Bone marrow (tissue), 2 donors: ENCODE measurements at regions not wholly inside any gene's neighbourhood (a gene's known extent, or its start where the extent isn't known, plus 50 kb on each side); places are given as distances from the start of the nearest gene placed in this dataset.
"Not testable (repeated sequence)": the region's sequence is repeated elsewhere in the genome, so short reads cannot be mapped to it uniquely, and the experiment has no call there.

ENCODE experiments used
- DNase-seq, 2 donors: peaks; one replicate each; lab custom pipeline; 2025; lab: John Stamatoyannopoulos, UW

DNA sequence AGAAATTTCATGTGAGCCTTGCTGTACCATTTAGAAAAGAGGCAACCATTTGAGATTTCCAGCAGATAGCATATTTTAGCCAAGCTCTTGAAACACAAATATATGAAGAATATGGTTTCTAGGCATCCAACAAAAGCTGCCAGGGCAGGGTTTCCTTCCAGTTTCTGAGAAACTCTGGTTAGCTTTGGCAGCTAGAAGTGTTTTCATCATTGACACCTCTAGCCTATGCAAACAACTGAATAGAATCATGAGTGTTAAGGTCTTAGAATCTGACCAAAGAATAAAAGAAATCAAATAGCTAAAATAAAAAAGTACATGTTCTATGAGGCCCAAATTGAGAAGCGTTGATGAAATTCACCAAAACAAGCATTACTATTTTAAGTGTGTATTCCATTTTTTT, 188.1 kb downstream of the TMEM167A start:
- no peak for DNase-seq

GRCh38 chr5:82886911-82887310, 190.3 kb downstream of the TMEM167A start:
- no peak for DNase-seq

GRCh38 chr5:82885627-82886389, 191.4 kb downstream of the TMEM167A start:
- no peak for DNase-seq

DNA sequence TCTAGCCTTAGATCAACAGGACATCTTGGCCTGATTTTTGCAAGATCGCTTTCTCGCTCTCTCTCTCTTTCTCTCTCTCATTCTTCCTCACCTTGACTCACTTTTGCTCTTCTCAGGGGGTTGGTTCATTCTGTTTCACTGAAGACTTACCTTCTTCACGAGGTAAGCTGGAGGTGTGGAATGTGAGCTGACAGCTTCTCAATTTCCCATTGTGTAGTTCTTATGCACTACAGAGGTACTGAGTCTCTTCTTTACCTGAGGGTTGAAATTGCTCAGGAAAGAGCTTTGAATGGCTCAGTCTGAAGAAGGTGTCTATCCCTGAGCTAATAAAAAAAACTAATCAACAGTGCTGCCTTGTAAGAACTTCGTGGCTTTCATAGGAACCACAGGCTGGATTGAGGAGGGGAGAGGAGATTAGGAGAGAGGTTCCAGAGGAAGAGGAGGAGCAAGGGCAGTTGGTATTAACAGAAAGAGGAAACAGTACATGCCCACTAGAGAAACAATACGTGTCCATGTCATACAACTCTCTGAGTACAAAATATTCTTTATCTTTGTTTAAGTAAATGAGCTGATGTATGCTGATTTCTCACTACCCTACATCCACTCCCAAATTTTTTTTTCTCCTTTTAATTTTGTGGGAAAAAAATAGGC, 192.2 kb downstream of the TMEM167A start:
- no peak for DNase-seq

GRCh38 chr5:82882316-82882715, 194.9 kb downstream of the TMEM167A start:
- DNase-seq, result no peak

- DNase-seq, result no peak
Measured at GRCh38 chr5:82881571-82882174, 195.5 kb downstream of the TMEM167A start.

DNA sequence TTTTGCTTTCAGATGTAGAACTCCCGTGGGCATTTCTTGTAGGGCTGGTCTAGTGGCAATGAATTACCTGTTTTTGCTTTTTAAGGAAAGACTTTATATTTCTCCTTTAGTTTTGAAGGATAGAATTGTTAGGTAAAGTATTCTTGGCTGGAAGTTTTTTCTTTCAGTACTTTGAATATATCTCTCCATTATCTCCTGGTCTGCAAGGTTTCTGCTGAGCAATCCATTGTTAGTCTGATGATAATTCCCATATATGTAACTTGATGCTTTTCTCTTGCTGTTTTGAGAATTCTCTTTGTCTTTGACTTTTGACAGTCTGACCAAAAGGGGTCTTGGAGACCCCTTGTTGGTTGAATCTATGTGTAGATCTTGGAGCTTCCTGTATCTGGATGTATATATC, 198.1 kb downstream of the TMEM167A start:
- no peak for DNase-seq

- DNase-seq, result no peak
Measured at GRCh38 chr5:82873452-82873851, 203.7 kb downstream of the TMEM167A start.

- DNase-seq, result not testable (repeated sequence)
Measured at GRCh38 chr5:82872321-82873288, 204.6 kb downstream of the TMEM167A start.

- DNase-seq, result no peak
Measured at GRCh38 chr5:82865625-82866024, 211.6 kb downstream of the TMEM167A start.

DNA sequence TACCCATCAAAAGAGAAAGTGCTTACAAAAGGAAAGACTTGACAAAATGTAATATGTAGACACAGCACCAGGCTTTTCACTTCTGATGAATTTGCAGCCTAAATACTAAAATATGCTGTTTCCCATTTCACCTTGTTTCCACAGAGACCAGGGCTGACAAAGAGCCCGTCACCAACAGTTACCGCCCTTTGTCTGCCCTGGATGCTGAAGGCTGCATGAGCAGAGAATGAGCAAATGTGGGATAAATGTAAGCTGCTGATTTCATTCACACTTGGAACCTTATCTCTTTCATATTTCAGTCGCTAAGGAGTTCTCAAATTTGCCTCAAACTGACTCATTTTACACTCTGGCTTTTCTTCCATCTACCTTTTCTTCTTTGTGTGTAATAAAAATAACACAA, 213.9 kb downstream of the TMEM167A start:
- DNase-seq, result no peak

- no peak for DNase-seq
Measured at GRCh38 chr5:82862711-82863110, 214.5 kb downstream of the TMEM167A start.

DNA sequence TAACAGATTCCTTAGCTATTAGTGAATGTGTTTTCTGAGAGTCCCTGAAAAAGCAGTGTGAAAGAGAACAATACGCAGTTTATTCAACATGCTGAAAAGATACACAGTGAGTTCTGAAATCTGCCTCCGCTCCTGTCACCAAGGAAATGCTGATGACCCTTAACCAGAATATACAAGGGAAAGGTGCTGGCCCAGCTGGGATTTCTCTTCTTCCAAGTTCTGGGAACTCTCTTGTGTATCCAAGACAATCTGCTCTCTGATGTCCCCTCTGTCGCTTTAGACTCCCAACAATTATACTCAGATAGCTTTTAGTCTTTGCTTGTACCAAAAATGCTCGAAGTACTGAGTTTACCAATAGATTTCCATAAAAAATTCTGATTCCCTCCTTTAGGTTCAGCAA, 214.9 kb downstream of the TMEM167A start:
- no peak for DNase-seq

- no peak for DNase-seq
Measured at GRCh38 chr5:82861701-82862100, 215.5 kb downstream of the TMEM167A start.

DNA sequence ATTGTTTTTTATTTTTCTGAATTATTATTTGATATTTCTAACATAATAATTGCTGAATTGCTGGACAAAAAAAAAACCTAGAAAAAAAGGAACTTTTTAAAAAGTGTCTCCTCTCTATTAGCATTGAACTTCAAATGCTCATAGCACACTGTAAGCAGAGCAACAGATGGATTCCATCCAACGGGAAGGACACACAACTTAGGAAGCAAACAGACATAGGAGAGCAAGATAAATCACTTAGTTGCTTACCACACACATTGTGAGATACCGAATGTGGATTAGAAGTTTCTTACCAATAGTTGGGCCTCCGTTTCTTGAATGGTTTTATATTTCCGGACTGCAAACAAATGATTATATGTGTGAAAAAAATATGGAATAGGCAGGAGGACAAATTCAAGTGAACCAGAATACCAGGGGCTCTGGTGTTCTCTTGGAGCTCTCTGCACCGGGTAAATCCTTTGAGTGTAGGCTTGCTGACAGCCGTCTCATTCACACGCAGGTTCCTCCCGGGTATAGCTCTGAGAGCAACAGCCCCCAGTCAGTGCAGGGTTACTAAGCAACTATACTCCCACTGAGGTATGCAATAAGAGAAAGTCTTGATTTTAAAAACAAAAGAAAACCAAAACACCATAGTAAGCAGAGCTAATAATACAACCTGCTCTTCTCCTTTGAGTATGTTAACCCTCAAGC, 217.6 kb downstream of the TMEM167A start:
- no peak for DNase-seq

DNA sequence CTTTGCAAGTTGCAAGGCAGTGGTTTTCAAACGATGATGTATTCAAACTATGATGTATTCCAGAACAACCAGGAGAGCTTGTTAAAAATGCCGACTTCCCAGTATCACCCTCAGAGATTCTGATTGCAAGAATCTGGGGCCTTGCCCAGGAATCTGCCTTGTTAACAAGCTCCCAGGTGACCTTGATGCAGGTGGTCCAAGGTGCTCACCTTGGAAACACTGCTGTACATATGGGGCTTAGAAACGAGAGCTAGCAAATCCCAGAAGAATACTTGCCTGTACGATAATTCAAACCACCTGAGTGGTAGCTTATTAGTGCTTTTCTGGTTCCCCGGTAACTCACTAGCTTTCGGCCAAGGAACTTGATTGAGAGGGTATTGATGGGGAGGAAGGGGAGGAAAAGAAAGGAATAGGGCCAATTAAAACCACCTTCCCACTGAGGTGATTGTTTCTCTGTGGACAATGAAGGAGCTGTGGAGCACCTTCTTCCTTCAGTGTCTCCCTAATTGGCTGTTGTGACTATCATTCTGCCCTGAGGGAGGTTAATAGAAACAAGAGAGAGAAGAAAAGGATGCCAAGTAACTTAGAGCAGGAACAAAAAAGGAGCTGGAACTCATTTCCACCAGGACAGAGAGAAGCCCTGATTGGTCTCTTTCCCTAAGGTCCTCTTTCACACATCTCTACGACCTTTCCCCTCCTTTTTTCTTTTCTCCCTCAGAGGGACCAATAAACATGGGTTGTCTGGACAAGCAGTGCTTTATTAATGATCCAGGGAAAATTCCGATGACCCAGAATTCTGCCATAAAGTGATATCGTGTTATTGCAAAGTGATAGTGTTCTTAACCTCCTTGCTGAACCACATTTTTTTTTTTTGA, 218.8 kb downstream of the TMEM167A start:
- no peak for DNase-seq

DNA sequence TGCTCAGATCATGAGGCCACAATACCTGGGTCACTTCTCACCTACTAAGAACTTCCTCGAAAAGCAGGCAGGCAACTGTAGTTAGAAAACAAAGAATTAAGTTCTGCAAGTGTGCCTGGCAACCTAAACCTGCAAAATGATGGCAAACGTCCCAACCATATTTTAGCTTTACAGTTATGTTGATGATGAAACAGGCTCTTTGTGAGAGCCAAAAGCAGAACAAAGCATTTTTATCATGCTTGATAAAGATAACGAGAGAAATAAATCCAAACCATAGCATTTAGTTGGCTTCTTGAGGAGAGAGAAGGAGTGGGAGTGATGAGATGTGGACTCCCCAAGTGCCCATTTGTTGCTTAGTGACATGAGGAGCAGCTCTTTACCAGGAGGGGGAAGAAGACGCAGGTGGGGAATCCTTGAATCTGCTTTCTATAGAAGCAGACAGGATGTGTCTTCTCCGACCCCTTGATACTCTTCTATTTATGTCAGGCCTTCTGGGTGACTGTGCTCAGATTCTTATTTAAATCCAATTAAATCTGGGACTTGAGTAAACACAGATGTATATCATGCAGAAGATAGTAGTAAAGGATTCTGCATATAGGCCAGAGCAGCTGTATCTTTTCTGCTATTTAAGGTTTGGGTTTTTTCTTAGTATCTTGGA, 221.2 kb downstream of the TMEM167A start:
- DNase-seq, result no peak

DNA sequence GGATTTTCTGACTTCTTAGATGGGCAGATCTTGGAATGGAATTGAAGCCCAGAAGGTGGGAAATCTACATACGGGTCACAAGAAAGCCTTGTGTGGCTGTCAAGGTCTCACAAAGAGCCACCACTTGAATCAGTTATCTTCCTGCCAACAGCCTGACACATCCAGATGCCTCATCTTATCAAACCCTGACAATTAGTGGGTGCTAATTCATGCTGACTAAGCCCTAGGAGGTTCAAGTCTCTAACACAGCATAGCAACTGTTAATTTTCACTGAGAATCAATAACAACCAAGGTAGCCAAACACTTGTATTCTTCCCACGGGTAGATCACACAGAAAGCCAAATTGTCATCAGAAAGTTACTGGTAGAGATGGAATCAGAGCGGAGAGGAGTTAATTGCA, 222.2 kb downstream of the TMEM167A start:
- DNase-seq, result no peak

DNA sequence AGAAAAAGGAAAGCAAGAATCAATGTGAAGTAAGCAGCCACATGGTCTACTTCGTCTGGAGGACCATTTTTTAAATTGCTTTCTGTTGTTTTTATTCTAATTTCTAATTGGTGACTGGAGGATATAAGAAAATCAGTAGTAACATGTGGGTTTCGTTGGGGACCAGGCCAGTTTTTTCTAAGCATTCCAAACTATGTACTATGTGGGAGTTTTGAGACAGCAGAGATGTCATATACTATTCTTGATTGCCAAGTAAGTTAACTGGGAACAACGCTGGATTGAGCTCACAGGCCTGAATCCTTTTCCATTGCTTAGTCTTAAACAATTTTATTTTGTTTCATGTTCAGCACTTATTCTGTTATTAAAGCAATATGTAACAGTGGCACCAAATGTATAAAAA, 225.7 kb downstream of the TMEM167A start:
- no peak for DNase-seq

GRCh38 chr5:82850393-82850792, 226.8 kb downstream of the TMEM167A start:
- no peak for DNase-seq
